Skin epidermis (tissue), 12 donors: ENCODE measurements at regions not wholly inside any gene's neighbourhood (a gene's known extent, or its start where the extent isn't known, plus 50 kb on each side); places are given as distances from the start of the nearest gene placed in this dataset.

Experiments used
- H3K27ac ChIP-seq, 21 experiments: fragments of 200-600 bp; sonication (generic) in 11 of 21; one replicate each; pipeline ENCODE4 v1.5.0; 2020; ENCODE audit warnings: mild to moderate bottlenecking in 3 of 21, inconsistent platforms in 2 of 21, moderate library complexity in 2 of 21
- H3K4me3 ChIP-seq, 7 experiments: fragments of 200-600 bp; sonication (generic) in 2 of 7; one replicate each; pipeline ENCODE4 v1.5.0; 2020; ENCODE audit warnings: inconsistent platforms in 2 of 7, mild to moderate bottlenecking in 2 of 7, moderate library complexity in 1 of 7

- no peak overlapping the region for H3K27ac ChIP-seq
These were observed 137.6 kb upstream of the HS6ST1 start for GRCh38 chr2:128456281-128456680.

GRCh38 chr2:128457006-128457604 lies 138.4 kb upstream of the HS6ST1 start:
- Histone ChIP-seq H3K27ac (no peak overlapping the region), H3K4me3 (no peak overlapping the region)

More at GRCh38 chr2:128456281-128456680, 137.6 kb upstream of the HS6ST1 start:
- H3K4me3 ChIP-seq = no peak overlapping the region

- no peak overlapping the region for H3K27ac ChIP-seq
- no peak overlapping the region for H3K4me3 ChIP-seq
These were observed 139.0 kb upstream of the HS6ST1 start for GRCh38 chr2:128457716-128458115.

- H3K27ac ChIP-seq = no peak overlapping the region
These were observed 139.8 kb upstream of the HS6ST1 start for GRCh38 chr2:128458505-128458904.

GRCh38 chr2:128464456-128464855 lies 145.8 kb upstream of the HS6ST1 start:
- Histone ChIP-seq H3K27ac (no peak overlapping the region), H3K4me3 (no peak overlapping the region)

More at GRCh38 chr2:128458505-128458904, 139.8 kb upstream of the HS6ST1 start:
- no peak overlapping the region for H3K4me3 ChIP-seq

- Histone ChIP-seq H3K4me3 (no peak overlapping the region), H3K27ac (no peak overlapping the region)
These were observed 146.8 kb upstream of the HS6ST1 start for GRCh38 chr2:128465246-128466170.

GRCh38 chr2:128466376-128466775 lies 147.7 kb upstream of the HS6ST1 start:
- peak overlapping the region in 1 of 21 experiments; percentile 11 for H3K27ac ChIP-seq
- no peak overlapping the region for H3K4me3 ChIP-seq

- Histone ChIP-seq H3K4me3 (no peak overlapping the region), H3K27ac (peak overlapping the region in 1 of 21 experiments; percentile 11)
These were observed 148.1 kb upstream of the HS6ST1 start for GRCh38 chr2:128466776-128467175.

GRCh38 chr2:128467321-128467969 lies 148.8 kb upstream of the HS6ST1 start:
- Histone ChIP-seq H3K27ac (no peak overlapping the region), H3K4me3 (no peak overlapping the region)

GRCh38 chr2:128468186-128468920 lies 149.7 kb upstream of the HS6ST1 start:
- Histone ChIP-seq H3K27ac (no peak overlapping the region), H3K4me3 (no peak overlapping the region)

GRCh38 chr2:128469203-128469602 lies 150.5 kb upstream of the HS6ST1 start:
- H3K4me3 ChIP-seq = no peak overlapping the region
- no peak overlapping the region for H3K27ac ChIP-seq

GRCh38 chr2:128469875-128470274 lies 151.2 kb upstream of the HS6ST1 start:
- H3K4me3 ChIP-seq = no peak overlapping the region
- no peak overlapping the region for H3K27ac ChIP-seq

GRCh38 chr2:128472789-128473174 lies 154.1 kb upstream of the HS6ST1 start:
- peak overlapping the region in 1 of 7 experiments; percentile 12 for H3K4me3 ChIP-seq
- H3K27ac ChIP-seq = peak overlapping the region in 17 of 21 experiments; percentile 1 to 79 (median 50)

- peak overlapping the region in 1 of 7 experiments; percentile 12 for H3K4me3 ChIP-seq
- H3K27ac ChIP-seq = peak overlapping the region in 19 of 21 experiments; percentile 1 to 79 (median 53)
These were observed 154.7 kb upstream of the HS6ST1 start for GRCh38 chr2:128473175-128474035.

GRCh38 chr2:128474036-128474955 lies 155.6 kb upstream of the HS6ST1 start:
- H3K4me3 ChIP-seq = no peak overlapping the region
- peak overlapping the region in 15 of 21 experiments; percentile 6 to 79 (median 51) for H3K27ac ChIP-seq

GRCh38 chr2:128474962-128475361 lies 156.3 kb upstream of the HS6ST1 start:
- peak overlapping the region in 3 of 21 experiments; percentile 2 to 56 (median 21) for H3K27ac ChIP-seq
- H3K4me3 ChIP-seq = no peak overlapping the region

- peak overlapping the region in 1 of 21 experiments; percentile 10 for H3K27ac ChIP-seq
- no peak overlapping the region for H3K4me3 ChIP-seq
These were observed 157.0 kb upstream of the HS6ST1 start for GRCh38 chr2:128475427-128476211.
